K562 (cell line): ENCODE measurements at regions not wholly inside any gene's neighbourhood (a gene's known extent, or its start where the extent isn't known, plus 50 kb on each side); places are given as distances from the start of the nearest gene placed in this dataset.

Source experiments
- FOXK1 ChIP-seq: sonication (generic); formaldehyde crosslinking; IDR thresholded peaks from 2 replicates; pipeline ENCODE4 v1.8.0; 2022; ENCODE audit warnings: missing genetic modification reagents, mild to moderate bottlenecking, borderline replicate concordance
- HDAC8 ChIP-seq: fragments of 450-650 bp; IDR thresholded peaks from 2 replicates; pipeline ENCODE4 v1.6.1; 2016; ENCODE audit warnings: mild to moderate bottlenecking, missing genetic modification characterization, moderate library complexity, missing compliant biosample characterization
- KLF13 ChIP-seq: fragments of 450-650 bp; IDR thresholded peaks from 2 replicates; pipeline ENCODE4 v1.6.1; 2016; ENCODE audit warnings: missing genetic modification characterization, low read depth, mild to moderate bottlenecking, missing compliant biosample characterization, moderate library complexity, borderline replicate concordance
- ZNF696 ChIP-seq: fragments of 250-450 bp; sonication (Bioruptor Pico); conservative IDR thresholded peaks from 2 replicates; pipeline ENCODE4 v1.4.0; 2020; ENCODE audit warnings: mild to moderate bottlenecking, moderate library complexity

GRCh38 chr2:187617905-187618304, 63.7 kb upstream of the TFPI start:
- TF ChIP-seq FOXK1 (CRISPR knock-in tag) (no peak), KLF13 (tag) (no peak), ZNF696 (CRISPR knock-in tag) (no peak), HDAC8 (tag) (no peak)
